H9 (cell line): ENCODE measurements at regions not wholly inside any gene's neighbourhood (a gene's known extent, or its start where the extent isn't known, plus 50 kb on each side); places are given as distances from the start of the nearest gene placed in this dataset.

Source experiments
- DNase-seq: peaks from one replicate; pipeline ENCODE4 v3.0.0-alpha.2; 2017
- H2AFZ ChIP-seq: one replicate; pipeline ENCODE4 v1.6.1; 2013; ENCODE audit warnings: mild to moderate bottlenecking, low read length, control low read depth, moderate library complexity
- H2AK5ac ChIP-seq: 2 replicates; pipeline ENCODE4 v1.6.1; 2013; ENCODE audit warnings: low read length, control low read depth, mixed read lengths; ENCODE audit not compliant: insufficient read length
- H2BK120ac ChIP-seq: one replicate; pipeline ENCODE4 v1.6.1; 2013; ENCODE audit warnings: low read depth, mild to moderate bottlenecking, low read length, control low read depth, inconsistent platforms; ENCODE audit not compliant: poor library complexity, severe bottlenecking
- H2BK12ac ChIP-seq: 2 replicates; pipeline ENCODE4 v1.6.1; 2013; ENCODE audit warnings: low read length, control low read depth, mixed read lengths, low read depth; ENCODE audit not compliant: insufficient read length
- H2BK15ac ChIP-seq: 2 replicates; pipeline ENCODE4 v1.6.1; 2013; ENCODE audit warnings: low read depth, low read length, control low read depth
- H2BK20ac ChIP-seq: one replicate; pipeline ENCODE4 v1.6.1; 2013; ENCODE audit warnings: low read depth, mild to moderate bottlenecking, low read length, control low read depth, inconsistent platforms; ENCODE audit not compliant: poor library complexity, severe bottlenecking
- H2BK5ac ChIP-seq: 2 replicates; pipeline ENCODE4 v1.6.1; 2013; ENCODE audit warnings: low read length, control low read depth, mixed read lengths; ENCODE audit not compliant: insufficient read length
- H3K14ac ChIP-seq: 2 replicates; pipeline ENCODE4 v1.6.1; 2013; ENCODE audit warnings: low read length, control low read depth; ENCODE audit not compliant: insufficient read depth
- H3K18ac ChIP-seq: 2 replicates; pipeline ENCODE4 v1.6.1; 2013; ENCODE audit warnings: low read depth, mild to moderate bottlenecking, mixed read lengths, low read length, control low read depth; ENCODE audit not compliant: insufficient read length
- H3K23ac ChIP-seq: 2 replicates; pipeline ENCODE4 v1.6.1; 2013; ENCODE audit warnings: low read length, control low read depth, mixed read lengths, low read depth; ENCODE audit not compliant: insufficient read length
- H3K23me2 ChIP-seq: 2 replicates; pipeline ENCODE4 v1.6.1; 2013; ENCODE audit warnings: low read depth, mild to moderate bottlenecking, mixed read lengths, low read length, control low read depth; ENCODE audit not compliant: insufficient read length, poor library complexity, severe bottlenecking
- H3K27ac ChIP-seq: 2 replicates; pipeline ENCODE4 v1.5.1; 2013; ENCODE audit warnings: low read length, control low read depth, mixed read lengths, low read depth; ENCODE audit not compliant: insufficient read length
- H3K27me3 ChIP-seq: 2 replicates; pipeline ENCODE4 v1.6.1; 2013; ENCODE audit warnings: low read length, control low read depth, inconsistent platforms; ENCODE audit not compliant: insufficient read depth
- H3K4ac ChIP-seq: 2 replicates; pipeline ENCODE4 v1.6.1; 2013; ENCODE audit warnings: low read depth, mild to moderate bottlenecking, control low read depth, inconsistent platforms, low read length, moderate library complexity
- H3K4me1 ChIP-seq: 2 replicates; pipeline ENCODE4 v1.6.1; 2013; ENCODE audit warnings: low read length, control low read depth, inconsistent platforms; ENCODE audit not compliant: insufficient read depth
- H3K4me2 ChIP-seq: 2 replicates; pipeline ENCODE4 v1.6.1; 2013; ENCODE audit warnings: low read length, control low read depth, mixed read lengths; ENCODE audit not compliant: insufficient read length, insufficient read depth
- H3K56ac ChIP-seq: 2 replicates; pipeline ENCODE4 v1.6.1; 2013; ENCODE audit warnings: low read depth, mild to moderate bottlenecking, mixed read lengths, low read length, control low read depth; ENCODE audit not compliant: insufficient read length
- H3K79me1 ChIP-seq: 2 replicates; pipeline ENCODE4 v1.6.1; 2013; ENCODE audit warnings: low read depth, mild to moderate bottlenecking, moderate library complexity, low read length, control low read depth, inconsistent platforms; ENCODE audit not compliant: insufficient read depth, poor library complexity, severe bottlenecking
- H3K79me2 ChIP-seq: 2 replicates; pipeline ENCODE4 v1.6.1; 2013; ENCODE audit warnings: low read length, control low read depth, inconsistent platforms; ENCODE audit not compliant: insufficient read depth
- H3K9ac ChIP-seq: 2 replicates; pipeline ENCODE4 v1.6.1; 2013; ENCODE audit warnings: low read length, control low read depth, mixed read lengths; ENCODE audit not compliant: insufficient read length; ENCODE audit errors: extremely low read depth
- H3K9me3 ChIP-seq: one replicate; pipeline ENCODE4 v1.6.1; 2013; ENCODE audit warnings: low read depth, low read length, inconsistent platforms; ENCODE audit not compliant: control insufficient read depth
- H3T11ph ChIP-seq: one replicate; pipeline ENCODE4 v1.6.1; 2013; ENCODE audit warnings: mild to moderate bottlenecking, low read length, control low read depth, inconsistent platforms
- H4K20me1 ChIP-seq: one replicate; pipeline ENCODE4 v1.6.1; 2013; ENCODE audit not compliant: control insufficient read depth, insufficient read length, insufficient read depth
- H4K5ac ChIP-seq: 2 replicates; pipeline ENCODE4 v1.6.1; 2013; ENCODE audit warnings: low read depth, mild to moderate bottlenecking, mixed read lengths, low read length, control low read depth; ENCODE audit not compliant: insufficient read length
- H4K8ac ChIP-seq: replicated peaks from 2 replicates; pipeline ENCODE4 v1.6.1; 2013; ENCODE audit warnings: low read length, control low read depth, mixed read lengths, low read depth; ENCODE audit not compliant: insufficient read length
- H4K91ac ChIP-seq: 2 replicates; pipeline ENCODE4 v1.6.1; 2013; ENCODE audit warnings: low read depth, mild to moderate bottlenecking, moderate library complexity, mixed read lengths, low read length, control low read depth; ENCODE audit not compliant: insufficient read length
- H3K27ac Mint-ChIP-seq, 3 experiments: 2 replicates in 2 of 3; 3 replicates in 1 of 3; pipeline ENCODE4 v1.8.0; 2020 to 2021; ENCODE audit warnings: mixed read lengths in 3 of 3, mild to moderate bottlenecking in 1 of 3, moderate library complexity in 1 of 3
- H3K27me3 Mint-ChIP-seq: 2 replicates; pipeline ENCODE4 v1.8.0; 2021; ENCODE audit warnings: low read depth, mild to moderate bottlenecking, moderate library complexity, mixed read lengths
- H3K36me3 Mint-ChIP-seq, 3 experiments: 2 replicates in 2 of 3; 3 replicates in 1 of 3; pipeline ENCODE4 v1.8.0; 2020 to 2021; ENCODE audit warnings: low read depth in 3 of 3, mixed read lengths in 3 of 3; ENCODE audit not compliant: insufficient read depth in 1 of 3
- H3K4me1 Mint-ChIP-seq, 2 experiments: 2 replicates each; pipeline ENCODE4 v1.8.0; 2020; ENCODE audit warnings: mixed read lengths in 2 of 2
- H3K4me3 Mint-ChIP-seq, 2 experiments: 2 replicates in 1 of 2; 3 replicates in 1 of 2; pipeline ENCODE4 v1.8.0; 2020 to 2021; ENCODE audit warnings: mild to moderate bottlenecking in 2 of 2, mixed read lengths in 2 of 2, moderate library complexity in 1 of 2
- H3K9me3 Mint-ChIP-seq, 2 experiments: 2 replicates in 1 of 2; 3 replicates in 1 of 2; pipeline ENCODE4 v1.8.0; 2020; ENCODE audit warnings: mild to moderate bottlenecking in 2 of 2, mixed read lengths in 2 of 2, moderate library complexity in 1 of 2
- CTCF ChIP-seq: fragments of 200-600 bp; sonication (generic); conservative IDR thresholded peaks from 3 replicates; pipeline ENCODE4 v1.8.0; 2021; ENCODE audit warnings: antibody characterized with exemption, mild to moderate bottlenecking
- WGBS: extraction: QIAGEN DNeasy Blood & Tissue Kit; methylation state at CpG from one replicate; pipeline ENCODE4 v1.1.7; 2013; ENCODE audit warnings: missing lambda C conversion rate, low lambda C conversion rate, mixed read lengths; ENCODE audit not compliant: insufficient read length; ENCODE audit errors: extremely low coverage; 5-methylcytosine and 5-hydroxymethylcytosine counted together

DNA sequence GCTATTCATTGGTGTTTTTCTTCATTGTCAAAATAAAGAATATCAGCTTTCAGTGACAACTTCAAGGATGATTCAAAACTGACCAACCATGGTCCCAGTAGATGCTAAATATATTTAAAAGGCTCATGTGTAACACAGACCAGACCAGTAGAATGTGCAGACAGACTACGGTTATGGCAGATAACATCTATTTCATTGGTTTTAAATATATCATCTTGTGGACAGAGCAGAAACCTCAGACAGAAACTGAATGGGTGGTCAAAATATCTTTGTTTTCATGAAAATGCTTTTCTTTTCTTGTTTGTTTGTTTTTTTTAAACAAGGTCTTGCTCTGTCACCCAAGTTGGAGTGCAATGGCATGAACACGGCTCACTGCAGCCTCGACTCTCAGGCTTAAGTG lies 107.4 kb upstream of the CREB1 start:
- H4K20me1 ChIP-seq = no peaks in the 10 kb centered on the region
- H3K18ac ChIP-seq = no peak overlapping the region
- H4K91ac ChIP-seq = no peak overlapping the region
- no CpG with 5 or more reads among the region's 3 CpGs for WGBS
- no peak overlapping the region for H3K27ac ChIP-seq
- H3K9ac ChIP-seq = no peak overlapping the region
- no peak overlapping the region for H3T11ph ChIP-seq
- no peaks in the 10 kb centered on the region for H3K27me3 Mint-ChIP-seq
- H2BK5ac ChIP-seq = no peak overlapping the region
- H2AK5ac ChIP-seq = no peak overlapping the region
- H4K8ac ChIP-seq = no peak overlapping the region
- H4K5ac ChIP-seq = no peak overlapping the region
- no peak overlapping the region for H3K4me2 ChIP-seq
- H2BK20ac ChIP-seq = no peak overlapping the region
- peaks cover 21 to 23% of the 10 kb centered on the region in 2 experiments for H3K4me1 Mint-ChIP-seq
- H3K9me3 ChIP-seq = no peaks in the 10 kb centered on the region
- H2BK12ac ChIP-seq = no peak overlapping the region
- no peak overlapping the region for H2BK15ac ChIP-seq
- no peak overlapping the region for H3K14ac ChIP-seq
- H3K23ac ChIP-seq = no peak overlapping the region
- no peaks in the 10 kb centered on the region for H3K23me2 ChIP-seq
- H3K27me3 ChIP-seq = no peaks in the 10 kb centered on the region
- H3K79me1 ChIP-seq = no peaks in the 10 kb centered on the region
- H3K9me3 Mint-ChIP-seq = no peaks in the 10 kb centered on the region; a peak in 1 of 5 replicates
- H3K56ac ChIP-seq = no peak overlapping the region
- H2AFZ ChIP-seq = no peak overlapping the region
- H3K36me3 Mint-ChIP-seq = 0 out of 7 replicates have a peak, but pooled peaks cover 0 to 5% (median 0%) of the 10 kb centered on the region in 3 experiments
- peaks cover 12% of the 10 kb centered on the region; the same call in 1 of the 2 replicates for H3K4me1 ChIP-seq
- TF ChIP-seq CTCF = no peak
- H3K79me2 ChIP-seq = no peaks in the 10 kb centered on the region
- H3K4me3 Mint-ChIP-seq = no peak overlapping the region
- no peak overlapping the region for H3K27ac Mint-ChIP-seq
- no peak for DNase-seq
- H2BK120ac ChIP-seq = no peak overlapping the region
- H3K4ac ChIP-seq = no peak overlapping the region
